BLaER1 treated with 17β-estradiol and CSF1 and Interleukin-3, amounts not matched to agents 10 nM and 100 nM (cell line): ENCODE measurements at regions not wholly inside any gene's neighbourhood (a gene's known extent, or its start where the extent isn't known, plus 50 kb on each side); places are given as distances from the start of the nearest gene placed in this dataset.

Experiments
- H3K27ac ChIP-seq, 11 experiments: shearing (Covaris generic); formaldehyde crosslinking; 2 replicates each; pipeline ENCODE4 v1.8.1; 2022
- H3K27me3 ChIP-seq, 11 experiments: shearing (Covaris generic); formaldehyde crosslinking; 2 replicates each; pipeline ENCODE4 v1.8.1; 2022
- H3K36me3 ChIP-seq, 11 experiments: shearing (Covaris generic); formaldehyde crosslinking; 2 replicates each; pipeline ENCODE4 v1.8.1; 2022
- H3K4me1 ChIP-seq, 10 experiments: shearing (Covaris generic); formaldehyde crosslinking; 2 replicates each; pipeline ENCODE4 v1.8.1; 2022
- H3K4me2 ChIP-seq, 11 experiments: shearing (Covaris generic); formaldehyde crosslinking; 2 replicates each; pipeline ENCODE4 v1.8.1; 2022
- H3K4me3 ChIP-seq, 10 experiments: shearing (Covaris generic); formaldehyde crosslinking; 2 replicates each; pipeline ENCODE4 v1.8.1; 2022
- H3K9ac ChIP-seq, 11 experiments: shearing (Covaris generic); formaldehyde crosslinking; 2 replicates each; pipeline ENCODE4 v1.8.1; 2022
- H3K9me3 ChIP-seq, 11 experiments: shearing (Covaris generic); formaldehyde crosslinking; replicated peaks in 1 of 11; 2 replicates each; pipeline ENCODE4 v1.8.1; 2022
- H4K20me1 ChIP-seq, 11 experiments: shearing (Covaris generic); formaldehyde crosslinking; 2 replicates each; pipeline ENCODE4 v1.8.1; 2022
- Cebpa-rat ChIP-seq, 11 experiments: shearing (Covaris generic); IDR thresholded peaks; 2 replicates each; pipeline ENCODE4 v1.8.1; 2022

DNA sequence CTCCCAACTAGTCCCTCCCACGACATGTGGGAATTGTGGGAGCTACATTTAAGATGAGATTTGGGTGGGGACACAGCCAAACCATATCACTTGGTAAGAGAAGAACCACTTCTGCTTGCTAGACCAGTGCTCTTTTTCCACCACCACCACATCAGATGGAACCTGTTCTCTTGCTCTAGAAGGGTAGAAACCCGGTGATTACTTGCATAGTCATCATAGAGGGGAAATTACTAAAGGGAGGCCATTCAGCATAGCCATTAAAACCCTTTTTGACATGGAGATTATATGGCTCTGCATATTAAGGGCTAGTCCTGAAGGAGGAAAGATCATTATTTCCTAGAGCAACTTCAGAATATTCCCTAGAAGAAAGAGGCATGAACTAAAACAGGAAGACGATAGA lies 1188.0 kb downstream of the CDH11 start:
- H3K27me3 ChIP-seq: no peaks in the 10 kb centered on the region
- H3K9ac ChIP-seq: no peak overlapping the region
- no peaks in the 10 kb centered on the region for H4K20me1 ChIP-seq
- no peak overlapping the region for H3K4me3 ChIP-seq
- no peak overlapping the region for H3K27ac ChIP-seq
- H3K4me1 ChIP-seq: peaks cover 0 to 4% (median 0%) of the 10 kb centered on the region in 10 experiments; a peak in 1 of 20 replicates
- no peak overlapping the region for H3K4me2 ChIP-seq
- no peak for TF ChIP-seq Cebpa-rat (IDR thresholded peaks at IDR 0.05)
- H3K9me3 ChIP-seq: peaks cover 0 to 11% (median 0%) of the 10 kb centered on the region in 11 experiments; a peak in 2 of 22 replicates
- no peaks in the 10 kb centered on the region for H3K36me3 ChIP-seq

DNA sequence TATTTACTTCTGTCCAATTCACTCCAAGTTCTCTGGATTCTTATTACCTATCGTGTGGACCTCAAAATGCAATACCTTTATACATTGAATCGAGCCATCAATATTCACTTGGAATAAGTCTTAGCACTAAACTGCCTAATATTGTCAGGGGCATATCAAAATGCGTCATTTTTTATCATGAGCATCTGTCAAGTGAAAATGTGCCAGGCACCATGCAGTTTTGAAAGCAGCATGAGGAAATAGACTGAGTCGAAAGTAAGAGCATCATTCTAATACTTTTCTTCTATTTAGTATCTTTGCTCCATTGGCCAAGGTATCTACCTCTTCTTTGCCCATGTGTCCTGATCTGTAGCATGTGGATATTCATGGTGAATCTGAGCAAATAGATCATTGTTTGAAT lies 1193.4 kb downstream of the CDH11 start:
- Histone ChIP-seq H3K4me3 (no peak overlapping the region), H3K27me3 (no peaks in the 10 kb centered on the region), H4K20me1 (no peaks in the 10 kb centered on the region), H3K27ac (no peak overlapping the region), H3K4me2 (no peak overlapping the region), H3K36me3 (no peaks in the 10 kb centered on the region), H3K9me3 (peaks cover 0 to 6% (median 0%) of the 10 kb centered on the region in 11 experiments; a peak in 1 of 22 replicates), H3K4me1 (no peaks in the 10 kb centered on the region), H3K9ac (no peak overlapping the region)
- TF ChIP-seq Cebpa-rat (IDR thresholded peaks at IDR 0.05): no peak

DNA sequence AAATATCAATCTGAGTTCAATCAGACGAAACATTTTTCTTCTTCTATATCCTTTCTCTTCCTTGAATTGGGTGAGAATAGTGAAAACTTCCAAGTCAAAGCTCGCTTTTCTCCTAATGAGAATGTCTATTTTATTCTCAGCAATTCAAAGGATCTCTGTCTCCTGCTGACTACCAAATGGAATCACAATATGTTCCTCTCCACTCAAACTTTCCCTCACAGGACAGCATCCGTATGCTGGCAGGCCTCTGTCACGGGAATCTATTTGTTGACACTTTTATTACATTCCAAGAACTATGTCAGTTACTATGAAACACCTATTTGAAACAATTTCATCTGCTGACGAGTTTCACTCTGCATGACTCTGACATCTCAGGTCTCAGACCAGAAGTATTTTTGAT lies 1196.6 kb downstream of the CDH11 start:
- Histone ChIP-seq H3K36me3 (no peaks in the 10 kb centered on the region), H3K27ac (no peak overlapping the region), H3K4me2 (no peak overlapping the region), H3K27me3 (no peaks in the 10 kb centered on the region), H3K9me3 (peaks cover 0 to under 1% (median 0%) of the 10 kb centered on the region in 11 experiments; a peak in 6 of 22 replicates), H3K4me1 (no peaks in the 10 kb centered on the region), H3K9ac (no peak overlapping the region), H4K20me1 (no peaks in the 10 kb centered on the region), H3K4me3 (no peak overlapping the region)
- no peak for TF ChIP-seq Cebpa-rat (IDR thresholded peaks at IDR 0.05)

DNA sequence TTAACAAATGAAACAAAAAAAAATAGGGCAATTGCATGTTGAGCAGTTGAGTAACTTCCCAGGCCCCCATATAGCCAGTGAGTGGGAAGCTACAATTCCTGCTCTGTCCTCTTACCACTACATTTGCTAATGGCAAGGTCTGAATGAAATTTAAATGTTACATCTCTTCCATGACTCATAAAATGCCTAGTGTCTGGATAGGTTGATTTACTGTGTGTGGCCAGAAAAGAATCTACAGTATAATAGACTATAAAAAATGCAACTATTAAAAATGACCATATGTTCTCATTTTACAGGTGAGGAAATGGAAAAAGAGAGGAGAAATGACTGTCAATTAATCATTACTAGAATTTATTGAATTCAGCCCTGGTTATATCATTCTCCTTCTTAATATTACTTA lies 1199.3 kb downstream of the CDH11 start:
- no peak overlapping the region for H3K4me3 ChIP-seq
- no peak overlapping the region for H3K4me2 ChIP-seq
- no peaks in the 10 kb centered on the region for H3K4me1 ChIP-seq
- peaks cover 16 to 22% (median 18%) of the 10 kb centered on the region in 11 experiments for H3K9me3 ChIP-seq
- H3K27ac ChIP-seq: no peak overlapping the region
- no peaks in the 10 kb centered on the region for H3K27me3 ChIP-seq
- no peak for TF ChIP-seq Cebpa-rat (IDR thresholded peaks at IDR 0.05)
- no peak overlapping the region for H3K9ac ChIP-seq
- no peaks in the 10 kb centered on the region for H4K20me1 ChIP-seq
- no peaks in the 10 kb centered on the region for H3K36me3 ChIP-seq

DNA sequence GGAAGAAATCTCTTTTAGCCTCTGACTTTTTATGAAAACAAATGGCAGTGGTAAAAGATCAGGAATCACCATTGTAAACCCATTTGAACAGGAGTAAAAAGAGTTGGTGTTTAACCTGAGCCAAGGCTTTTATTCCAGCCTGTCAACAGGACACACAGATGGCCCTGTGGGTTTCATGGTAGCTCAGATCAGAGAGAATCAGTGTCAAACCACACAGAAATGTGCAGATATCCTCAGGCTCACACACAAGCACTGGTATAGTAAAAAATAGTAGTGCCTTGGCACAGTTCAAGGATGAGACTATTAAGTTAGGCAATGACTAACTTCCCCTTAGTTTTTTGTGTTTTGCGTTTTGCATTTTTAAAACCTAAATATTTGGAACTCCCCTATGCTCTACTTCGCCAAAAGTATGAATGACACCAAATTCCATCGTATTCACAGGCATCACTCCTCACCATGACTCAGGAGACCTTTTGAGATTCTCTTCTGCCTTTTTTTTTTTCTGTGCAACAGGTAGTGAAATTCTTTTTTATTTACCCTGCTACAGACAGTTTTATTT lies 1200.0 kb downstream of the CDH11 start:
- no peak overlapping the region for H3K4me2 ChIP-seq
- no peaks in the 10 kb centered on the region for H3K36me3 ChIP-seq
- no peaks in the 10 kb centered on the region for H3K27me3 ChIP-seq

DNA sequence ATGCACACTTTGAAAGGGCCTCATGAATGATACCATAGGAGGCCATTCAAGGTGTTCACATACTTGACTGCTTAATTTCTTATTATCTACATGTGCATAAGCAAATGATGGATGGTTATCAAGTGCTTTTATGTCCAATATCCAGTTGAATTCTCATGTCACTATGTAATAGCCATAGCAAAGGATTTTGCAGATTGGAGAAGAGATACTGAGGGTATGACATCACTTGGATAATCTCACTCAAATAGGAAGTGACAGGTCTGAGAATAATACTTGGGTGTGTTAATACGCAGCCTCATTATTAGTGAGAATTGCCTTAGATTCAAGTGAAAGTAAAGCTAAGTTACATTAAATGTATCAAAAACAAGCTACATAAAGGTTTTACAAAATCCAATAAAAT lies 1208.6 kb downstream of the CDH11 start:
- H3K9me3 ChIP-seq: peaks cover 0 to 3% (median 0%) of the 10 kb centered on the region in 11 experiments; a peak in 1 of 22 replicates
- no peaks in the 10 kb centered on the region for H4K20me1 ChIP-seq
- H3K27me3 ChIP-seq: no peaks in the 10 kb centered on the region
- no peak overlapping the region for H3K4me2 ChIP-seq
- H3K4me1 ChIP-seq: no peaks in the 10 kb centered on the region
- TF ChIP-seq Cebpa-rat (IDR thresholded peaks at IDR 0.05): no peak
- no peaks in the 10 kb centered on the region for H3K36me3 ChIP-seq
- H3K9ac ChIP-seq: no peak overlapping the region
- H3K27ac ChIP-seq: no peak overlapping the region
- H3K4me3 ChIP-seq: no peak overlapping the region

More for the DNA sequence above, 1200.0 kb downstream of the CDH11 start:
- no peaks in the 10 kb centered on the region for H4K20me1 ChIP-seq
- no peak overlapping the region for H3K9ac ChIP-seq
- H3K27ac ChIP-seq: no peak overlapping the region
- no peak overlapping the region for H3K4me3 ChIP-seq
- no peak for TF ChIP-seq Cebpa-rat (IDR thresholded peaks at IDR 0.05)
- peaks cover 16 to 22% (median 18%) of the 10 kb centered on the region in 11 experiments for H3K9me3 ChIP-seq
- no peaks in the 10 kb centered on the region for H3K4me1 ChIP-seq

DNA sequence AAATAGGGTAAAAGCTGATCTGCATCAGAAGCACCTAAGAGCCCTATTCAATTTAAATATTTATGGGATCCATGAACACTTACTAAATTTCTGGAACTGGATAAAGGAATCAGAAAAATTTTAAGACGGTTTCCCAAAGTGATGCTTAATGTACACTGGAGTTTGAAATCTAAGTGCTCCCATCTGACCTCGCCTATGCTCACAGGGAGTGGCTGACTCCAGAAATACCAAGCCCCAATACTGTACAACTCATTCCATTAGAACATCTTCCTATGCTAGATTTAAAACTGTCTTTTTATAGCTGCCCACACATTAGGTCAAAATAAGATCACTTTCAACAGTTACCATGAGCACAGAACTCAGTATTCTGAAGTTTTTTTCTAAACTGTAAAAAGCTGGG lies 1214.6 kb downstream of the CDH11 start:
- Histone ChIP-seq H3K36me3 (no peaks in the 10 kb centered on the region), H3K4me2 (no peak overlapping the region), H3K9ac (no peak overlapping the region), H3K4me3 (no peak overlapping the region), H3K4me1 (no peaks in the 10 kb centered on the region), H3K27me3 (no peaks in the 10 kb centered on the region), H3K27ac (no peak overlapping the region), H3K9me3 (peaks cover 0 to 5% (median 0%) of the 10 kb centered on the region in 11 experiments; a peak in 1 of 22 replicates), H4K20me1 (no peaks in the 10 kb centered on the region)
- no peak for TF ChIP-seq Cebpa-rat (IDR thresholded peaks at IDR 0.05)

DNA sequence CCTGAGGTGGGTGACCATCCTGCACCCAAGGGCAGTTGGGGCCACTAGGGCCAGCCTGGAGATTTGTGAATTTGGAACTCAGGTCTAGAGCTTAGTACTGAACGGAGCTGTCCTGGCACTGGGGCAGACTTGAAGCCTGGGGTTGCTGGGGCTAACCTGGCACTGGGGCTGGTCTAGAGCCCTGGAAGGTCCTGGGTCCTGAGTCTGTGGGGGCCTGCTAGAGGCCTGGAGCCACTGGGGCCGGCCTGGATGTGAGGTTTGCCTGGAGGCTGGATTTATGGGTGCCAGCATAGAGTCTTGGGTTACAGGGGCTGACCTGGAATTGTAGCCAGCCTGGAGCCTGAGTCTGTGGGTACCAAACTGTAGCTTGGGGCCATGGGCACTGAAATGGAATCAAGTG lies 1216.9 kb downstream of the CDH11 start:
- Histone ChIP-seq H3K9me3 (peaks cover 0 to 5% (median 0%) of the 10 kb centered on the region in 11 experiments; a peak in 1 of 22 replicates), H3K4me2 (no peak overlapping the region), H4K20me1 (no peaks in the 10 kb centered on the region), H3K27ac (no peak overlapping the region), H3K4me1 (no peaks in the 10 kb centered on the region), H3K36me3 (no peaks in the 10 kb centered on the region), H3K9ac (no peak overlapping the region), H3K27me3 (no peaks in the 10 kb centered on the region), H3K4me3 (no peak overlapping the region)
- TF ChIP-seq Cebpa-rat (IDR thresholded peaks at IDR 0.05): no peak

DNA sequence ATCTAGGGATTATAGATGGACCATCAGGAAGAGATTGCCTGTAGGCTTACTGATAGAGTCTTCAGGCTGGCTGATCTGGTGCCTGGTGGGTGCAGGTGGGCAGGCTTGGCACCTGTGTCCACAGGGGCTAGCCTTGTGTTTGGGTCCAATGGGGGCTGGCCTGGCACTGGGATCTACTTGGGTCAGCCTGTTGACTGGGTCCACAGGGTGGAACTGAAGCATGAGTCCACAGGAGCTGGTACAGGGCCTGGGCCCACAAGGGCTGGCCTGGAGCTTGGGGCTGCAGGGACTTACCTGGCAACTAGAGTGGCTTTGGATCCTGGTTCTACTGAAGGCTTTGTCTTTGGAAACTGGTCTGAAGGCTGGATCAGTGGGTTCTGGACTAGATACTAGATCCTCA lies 1217.7 kb downstream of the CDH11 start:
- peaks cover 0 to 5% (median 0%) of the 10 kb centered on the region in 11 experiments; a peak in 1 of 22 replicates for H3K9me3 ChIP-seq
- no peak for TF ChIP-seq Cebpa-rat (IDR thresholded peaks at IDR 0.05)
- no peaks in the 10 kb centered on the region for H4K20me1 ChIP-seq
- no peak overlapping the region for H3K4me2 ChIP-seq
- H3K27me3 ChIP-seq: no peaks in the 10 kb centered on the region
- no peaks in the 10 kb centered on the region for H3K36me3 ChIP-seq
- H3K27ac ChIP-seq: no peak overlapping the region
- no peak overlapping the region for H3K9ac ChIP-seq
- H3K4me1 ChIP-seq: no peaks in the 10 kb centered on the region
- H3K4me3 ChIP-seq: no peak overlapping the region

DNA sequence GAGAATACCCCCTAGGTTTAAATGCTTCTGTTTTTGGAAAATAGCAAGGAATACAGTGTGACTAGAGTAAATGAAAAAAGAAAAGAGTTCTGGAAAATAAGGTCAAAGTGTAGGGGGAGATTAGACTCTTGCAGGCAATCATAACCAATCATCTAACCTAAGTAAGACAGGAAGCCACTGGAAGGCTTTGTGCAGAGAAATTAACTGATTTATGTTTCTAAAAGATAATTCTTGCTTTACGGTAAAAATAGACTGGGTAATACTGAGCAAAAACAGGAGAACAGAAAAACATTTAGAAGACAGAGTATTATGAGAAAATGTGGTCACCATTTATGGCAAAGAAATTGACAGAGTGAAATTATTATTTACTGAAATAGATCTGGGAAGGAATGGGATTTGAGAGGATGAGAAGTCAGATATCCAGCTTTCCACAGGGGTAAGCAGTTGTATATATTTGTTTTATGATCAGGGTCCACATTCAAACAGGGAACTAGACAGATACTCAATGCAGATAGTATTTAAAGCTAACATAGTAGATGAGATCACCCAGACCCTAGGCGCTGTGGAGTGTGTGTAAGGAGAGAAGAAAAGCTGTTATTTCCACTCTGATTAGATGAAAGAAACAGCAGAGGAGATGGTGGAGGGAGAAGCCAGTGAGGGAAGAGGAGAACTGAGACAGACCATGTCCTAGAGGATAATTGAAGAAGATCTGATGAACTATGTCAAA lies 1225.3 kb downstream of the CDH11 start:
- no peak overlapping the region for H3K9ac ChIP-seq
- no peaks in the 10 kb centered on the region for H4K20me1 ChIP-seq
- no peak for TF ChIP-seq Cebpa-rat (IDR thresholded peaks at IDR 0.05)
- no peak overlapping the region for H3K4me2 ChIP-seq
- no peaks in the 10 kb centered on the region for H3K9me3 ChIP-seq
- H3K4me3 ChIP-seq: no peak overlapping the region
- no peaks in the 10 kb centered on the region for H3K4me1 ChIP-seq
- no peaks in the 10 kb centered on the region for H3K27me3 ChIP-seq
- no peaks in the 10 kb centered on the region for H3K36me3 ChIP-seq
- H3K27ac ChIP-seq: no peak overlapping the region
